ENCODE measurements at regions not wholly inside any gene's neighbourhood (a gene's known extent, or its start where the extent isn't known, plus 50 kb on each side); places are given as distances from the start of the nearest gene placed in this dataset.
"Not testable (repeated sequence)": the region's sequence is repeated elsewhere in the genome, so short reads cannot be mapped to it uniquely, and the experiment has no call there.

GRCh38 chr13:87554045-87554444 lies 117.1 kb upstream of the SLITRK5 start:
- no peak for TF ChIP-seq GATA1 (IDR thresholded peaks at IDR 0.05; ENCODE audit: low read depth, low read length)
- no peak for TF ChIP-seq POLR2A (IDR thresholded peaks at IDR 0.05; ENCODE audit: low read length)
- DNase-seq = no peak

- TF ChIP-seq GATA1 (IDR thresholded peaks at IDR 0.05; ENCODE audit: low read depth, low read length) (no peak), POLR2A (IDR thresholded peaks at IDR 0.05; ENCODE audit: low read length) (no peak)
- no peak for DNase-seq
Observed at GRCh38 chr13:87557788-87558187, 113.4 kb upstream of the SLITRK5 start.

GRCh38 chr13:87561580-87561979 lies 109.6 kb upstream of the SLITRK5 start:
- DNase-seq = not testable (repeated sequence)

GRCh38 chr13:87570669-87571068 lies 100.5 kb upstream of the SLITRK5 start:
- TF ChIP-seq POLR2A (IDR thresholded peaks at IDR 0.05; ENCODE audit: low read length) = no peak
- TF ChIP-seq GATA1 (IDR thresholded peaks at IDR 0.05; ENCODE audit: low read depth, low read length) = no peak

GRCh38 chr13:87582399-87582798 lies 88.8 kb upstream of the SLITRK5 start:
- no peak for DNase-seq
- no peak for TF ChIP-seq POLR2A (IDR thresholded peaks at IDR 0.05; ENCODE audit: low read length)

More at GRCh38 chr13:87570669-87571068, 100.5 kb upstream of the SLITRK5 start:
- no peak for DNase-seq

GRCh38 chr13:87590518-87590917 lies 80.7 kb upstream of the SLITRK5 start:
- TF ChIP-seq GATA1 (IDR thresholded peaks at IDR 0.05; ENCODE audit: low read depth, low read length) (no peak), POLR2A (IDR thresholded peaks at IDR 0.05; ENCODE audit: low read length) (no peak)
- DNase-seq = no peak

- DNase-seq = not testable (repeated sequence)
Observed at GRCh38 chr13:87604437-87604836, 66.7 kb upstream of the SLITRK5 start.

GRCh38 chr13:87607266-87607665 lies 63.9 kb upstream of the SLITRK5 start:
- TF ChIP-seq GATA1 (IDR thresholded peaks at IDR 0.05; ENCODE audit: low read depth, low read length) (no peak), POLR2A (IDR thresholded peaks at IDR 0.05; ENCODE audit: low read length) (no peak)
- DNase-seq = no peak

GRCh38 chr13:87614276-87614675 lies 56.9 kb upstream of the SLITRK5 start:
- TF ChIP-seq GATA1 (IDR thresholded peaks at IDR 0.05; ENCODE audit: low read depth, low read length) (no peak), POLR2A (IDR thresholded peaks at IDR 0.05; ENCODE audit: low read length) (no peak)

More at GRCh38 chr13:87614276-87614675, 56.9 kb upstream of the SLITRK5 start:
- DNase-seq = no peak

All from erythroblast (primary cell).